GM12801 (cell line): ENCODE measurements at regions not wholly inside any gene's neighbourhood (a gene's known extent, or its start where the extent isn't known, plus 50 kb on each side); places are given as distances from the start of the nearest gene placed in this dataset.

Experiments used
- TF ChIP-seq, protein P1 (sequence below): IDR thresholded peaks from one replicate; pipeline ENCODE4 v1.5.1; 2011; ENCODE audit warnings: control low read depth; ENCODE audit not compliant: insufficient read length; ENCODE audit errors: extremely low read depth

DNA sequence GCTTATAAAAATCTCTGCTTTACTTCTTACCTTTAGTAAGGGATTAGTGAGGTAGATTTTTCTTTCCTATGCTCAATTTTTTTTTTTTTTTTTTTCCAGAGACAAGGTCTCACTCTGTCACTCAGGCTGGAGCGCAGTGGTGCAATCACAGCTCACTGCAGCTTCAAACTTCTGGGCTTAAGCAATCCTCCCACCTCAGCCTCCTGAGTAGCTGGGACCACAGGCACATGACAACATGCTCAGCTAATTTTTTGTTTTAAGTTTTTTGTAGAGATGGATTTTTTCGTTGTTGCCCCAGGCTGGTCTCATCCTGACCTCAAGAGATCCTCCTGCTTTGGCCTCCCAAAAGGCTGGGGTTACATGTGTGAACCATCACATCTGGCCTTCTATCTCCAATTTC lies 58.9 kb upstream of the RREB1 start:
- TF ChIP-seq, protein P1, sequence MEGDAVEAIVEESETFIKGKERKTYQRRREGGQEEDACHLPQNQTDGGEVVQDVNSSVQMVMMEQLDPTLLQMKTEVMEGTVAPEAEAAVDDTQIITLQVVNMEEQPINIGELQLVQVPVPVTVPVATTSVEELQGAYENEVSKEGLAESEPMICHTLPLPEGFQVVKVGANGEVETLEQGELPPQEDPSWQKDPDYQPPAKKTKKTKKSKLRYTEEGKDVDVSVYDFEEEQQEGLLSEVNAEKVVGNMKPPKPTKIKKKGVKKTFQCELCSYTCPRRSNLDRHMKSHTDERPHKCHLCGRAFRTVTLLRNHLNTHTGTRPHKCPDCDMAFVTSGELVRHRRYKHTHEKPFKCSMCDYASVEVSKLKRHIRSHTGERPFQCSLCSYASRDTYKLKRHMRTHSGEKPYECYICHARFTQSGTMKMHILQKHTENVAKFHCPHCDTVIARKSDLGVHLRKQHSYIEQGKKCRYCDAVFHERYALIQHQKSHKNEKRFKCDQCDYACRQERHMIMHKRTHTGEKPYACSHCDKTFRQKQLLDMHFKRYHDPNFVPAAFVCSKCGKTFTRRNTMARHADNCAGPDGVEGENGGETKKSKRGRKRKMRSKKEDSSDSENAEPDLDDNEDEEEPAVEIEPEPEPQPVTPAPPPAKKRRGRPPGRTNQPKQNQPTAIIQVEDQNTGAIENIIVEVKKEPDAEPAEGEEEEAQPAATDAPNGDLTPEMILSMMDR = no peak

GRCh38 chr6:7050004-7050403 lies 57.8 kb upstream of the RREB1 start:
- TF ChIP-seq, protein P1 = no peak

GRCh38 chr6:7050872-7051779 lies 56.6 kb upstream of the RREB1 start:
- TF ChIP-seq, protein P1 = no peak

DNA sequence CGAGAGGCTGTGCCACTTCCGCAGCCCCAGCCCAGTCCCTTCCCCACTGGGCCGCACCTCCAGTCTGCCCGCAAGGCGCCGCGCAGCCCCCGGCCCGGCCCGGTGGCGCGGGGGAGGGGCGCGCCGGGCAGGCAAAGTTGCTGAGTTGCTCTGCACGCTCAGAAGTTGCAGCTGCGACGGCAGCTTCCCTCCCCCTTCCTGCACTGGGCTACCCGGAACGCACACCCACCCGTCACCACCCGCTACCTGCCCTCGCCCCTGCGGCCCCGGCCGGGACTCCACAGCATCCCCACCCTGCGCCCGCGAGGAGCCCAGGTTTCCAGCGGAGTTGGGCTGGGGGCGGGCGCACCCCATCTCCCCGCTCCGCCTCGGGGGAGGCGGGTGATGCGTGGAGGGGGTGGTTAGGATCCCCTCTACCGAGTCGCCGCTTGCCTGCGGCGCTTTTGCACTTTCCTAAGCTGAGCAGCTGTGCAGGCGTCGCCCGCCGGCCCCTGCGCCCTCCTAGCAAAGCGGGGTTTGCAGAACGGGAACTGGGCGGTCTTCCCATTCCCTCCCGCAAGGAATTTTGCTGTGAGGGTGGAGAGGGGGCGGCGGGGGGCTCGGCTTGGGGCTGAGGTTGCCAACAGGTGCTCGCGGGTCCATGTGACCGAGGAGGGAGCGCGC lies 55.9 kb upstream of the RREB1 start:
- TF ChIP-seq, protein P1 = no peak

DNA sequence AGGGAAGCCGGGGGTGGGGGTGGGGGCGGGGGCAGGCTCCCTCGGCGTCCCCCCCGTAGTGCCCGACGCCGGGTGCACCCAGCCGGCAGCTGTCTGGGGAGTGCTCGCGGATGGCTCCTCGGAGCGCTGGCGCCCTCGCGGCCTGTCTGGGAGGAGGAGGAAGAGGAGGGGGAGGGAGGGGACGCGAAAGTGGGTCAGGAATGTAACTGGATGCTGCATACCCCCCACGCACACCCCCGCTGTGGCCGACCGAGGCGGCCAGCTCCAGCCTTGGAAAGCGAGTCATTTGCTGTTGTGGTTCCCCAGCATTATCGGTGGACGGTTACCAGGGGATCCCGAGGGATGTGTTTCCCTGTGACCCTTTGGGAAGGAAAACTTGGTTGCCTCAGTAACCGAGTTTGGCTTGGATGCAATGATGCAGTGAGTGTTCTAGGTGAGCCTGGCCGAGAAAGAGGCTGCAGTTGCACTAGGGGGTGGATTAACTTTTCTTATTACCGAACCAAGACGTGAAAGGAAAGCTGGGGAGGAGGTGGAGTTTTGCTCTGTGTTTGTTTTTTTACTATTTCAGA lies 55.2 kb upstream of the RREB1 start:
- TF ChIP-seq, protein P1 = no peak

DNA sequence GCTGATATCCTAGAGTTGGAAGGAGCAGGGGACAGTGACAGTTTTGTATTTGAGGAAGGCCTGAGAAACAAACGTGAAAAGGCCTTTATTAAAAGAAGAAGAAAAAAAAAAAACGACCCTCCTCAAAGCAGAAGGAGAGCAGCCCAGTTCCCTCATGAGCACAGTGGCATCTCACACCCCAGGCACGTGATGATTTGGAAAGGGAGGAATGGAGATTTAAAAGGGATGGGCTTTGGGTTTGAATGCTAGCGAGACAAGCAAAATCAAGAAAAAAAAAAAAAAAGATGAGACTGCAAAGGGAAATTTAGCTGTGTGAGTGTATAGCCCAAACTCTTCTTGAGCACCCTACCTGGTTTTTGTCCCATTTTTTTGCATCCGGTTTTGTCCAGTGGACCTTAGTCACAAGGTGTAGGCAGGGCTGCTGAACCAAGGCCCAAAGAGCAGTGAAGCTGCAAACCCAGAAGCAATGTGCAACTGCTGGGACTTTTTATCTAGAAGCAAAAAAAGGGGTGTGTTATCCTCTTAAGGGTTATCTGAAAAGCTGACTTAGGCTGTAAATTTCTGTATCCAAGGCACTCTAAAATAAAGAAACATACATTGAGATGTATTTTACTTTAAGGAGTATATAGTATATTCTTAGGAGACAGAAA lies 54.5 kb upstream of the RREB1 start:
- TF ChIP-seq, protein P1 = no peak
